GM12875 (cell line): ENCODE measurements at regions not wholly inside any gene's neighbourhood (a gene's known extent, or its start where the extent isn't known, plus 50 kb on each side); places are given as distances from the start of the nearest gene placed in this dataset.
A peak's percentile ranks its signal among the peaks of the same experiment; 100 is the strongest.

ENCODE experiments used
- H3K4me3 ChIP-seq: one replicate; pipeline ENCODE4 v1.5.1; 2011; ENCODE audit warnings: low read depth, low read length, control low read depth
- CTCF ChIP-seq: IDR thresholded peaks from 2 replicates; pipeline ENCODE4 v1.5.1; 2011; ENCODE audit warnings: low read depth, mild to moderate bottlenecking, control low read depth, inconsistent platforms, low read length, moderate library complexity, borderline replicate concordance; ENCODE audit not compliant: insufficient read depth

- no peak overlapping the region for H3K4me3 ChIP-seq
- no peak for TF ChIP-seq CTCF
Measured at GRCh38 chr2:59184276-59185020, 943.3 kb upstream of the FANCL start.

GRCh38 chr2:59183070-59183469 lies 941.9 kb upstream of the FANCL start:
- no peak overlapping the region for H3K4me3 ChIP-seq
- no peak for TF ChIP-seq CTCF

- H3K4me3 ChIP-seq, result no peak overlapping the region
- peak; percentile 58 for TF ChIP-seq CTCF
Measured at GRCh38 chr2:59182249-59182648, 941.1 kb upstream of the FANCL start.

GRCh38 chr2:59181347-59181746 lies 940.2 kb upstream of the FANCL start:
- no peak for TF ChIP-seq CTCF
- H3K4me3 ChIP-seq, result no peak overlapping the region

- no peak overlapping the region for H3K4me3 ChIP-seq
- no peak for TF ChIP-seq CTCF
Measured at GRCh38 chr2:59180621-59181020, 939.5 kb upstream of the FANCL start.

- no peak overlapping the region for H3K4me3 ChIP-seq
- no peak for TF ChIP-seq CTCF
Measured at GRCh38 chr2:59180111-59180510, 939.0 kb upstream of the FANCL start.

- H3K4me3 ChIP-seq, result no peak overlapping the region
- no peak for TF ChIP-seq CTCF
Measured at GRCh38 chr2:59177748-59178147, 936.6 kb upstream of the FANCL start.
